ENCODE measurements at regions not wholly inside any gene's neighbourhood (a gene's known extent, or its start where the extent isn't known, plus 50 kb on each side); places are given as distances from the start of the nearest gene placed in this dataset.
A peak's percentile ranks its signal among the peaks of the same experiment; 100 is the strongest.

DNA sequence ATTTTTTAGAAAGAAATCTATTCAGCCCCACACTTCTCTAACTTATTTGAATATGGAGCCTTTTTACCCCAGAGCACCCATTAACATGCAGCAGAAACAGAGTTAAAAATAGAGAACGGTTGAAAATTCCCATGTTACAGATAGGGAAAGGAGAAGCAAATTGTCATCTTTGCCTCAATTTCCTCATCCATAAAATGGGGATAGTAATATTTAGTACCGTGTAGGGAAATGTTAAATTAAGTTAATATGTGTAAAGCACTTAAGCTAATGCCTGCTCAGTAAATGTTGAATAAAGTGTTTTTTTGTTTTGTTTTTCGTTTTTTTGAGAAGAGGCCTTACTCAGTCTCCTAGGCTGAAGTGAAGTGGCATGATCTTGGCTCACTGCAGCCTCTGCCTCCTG lies 50.3 kb downstream of the NAV1 start:
- DNase-seq, result no peak

DNA sequence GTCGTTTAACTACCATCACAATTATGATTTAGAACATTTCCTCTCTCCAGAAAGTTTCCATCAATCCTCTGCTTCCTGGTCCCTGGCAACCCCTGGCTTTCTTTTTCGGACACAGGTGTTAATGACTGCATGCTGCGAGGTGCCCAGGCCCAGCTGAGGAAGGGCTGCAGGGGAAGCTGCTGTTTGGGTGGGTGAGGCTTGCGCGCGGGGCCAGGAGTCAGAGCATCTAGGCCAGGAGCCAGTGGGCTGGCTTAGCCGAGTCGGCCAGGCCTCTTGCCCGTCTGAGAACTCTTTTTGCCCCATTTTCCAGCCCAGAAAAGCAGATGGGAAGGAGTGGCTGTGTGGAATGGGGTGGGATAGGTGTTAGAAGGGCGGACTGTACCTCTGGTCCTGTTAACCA lies 51.5 kb downstream of the NAV1 start:
- no peak for DNase-seq

DNA sequence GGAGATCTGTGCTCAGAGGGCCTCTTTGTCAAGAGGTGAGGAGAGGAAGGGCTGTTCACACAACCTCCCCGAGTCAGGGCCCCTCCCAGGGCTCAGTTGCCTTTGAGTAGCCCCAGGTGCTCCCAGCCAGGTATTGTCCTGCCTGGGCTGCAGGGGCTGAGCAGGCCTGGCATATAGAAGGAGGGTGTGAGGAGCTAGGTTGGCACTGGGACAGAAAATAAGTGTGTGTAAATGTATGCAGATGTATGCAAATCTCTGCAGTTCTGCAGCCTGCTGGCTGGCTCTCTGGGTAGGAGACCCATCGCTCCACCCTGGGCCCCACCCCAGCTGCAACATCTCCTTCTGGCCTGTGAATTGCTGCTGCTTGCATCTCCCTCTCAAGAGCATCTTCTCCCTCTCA lies 52.4 kb downstream of the NAV1 start:
- no peak for DNase-seq

DNA sequence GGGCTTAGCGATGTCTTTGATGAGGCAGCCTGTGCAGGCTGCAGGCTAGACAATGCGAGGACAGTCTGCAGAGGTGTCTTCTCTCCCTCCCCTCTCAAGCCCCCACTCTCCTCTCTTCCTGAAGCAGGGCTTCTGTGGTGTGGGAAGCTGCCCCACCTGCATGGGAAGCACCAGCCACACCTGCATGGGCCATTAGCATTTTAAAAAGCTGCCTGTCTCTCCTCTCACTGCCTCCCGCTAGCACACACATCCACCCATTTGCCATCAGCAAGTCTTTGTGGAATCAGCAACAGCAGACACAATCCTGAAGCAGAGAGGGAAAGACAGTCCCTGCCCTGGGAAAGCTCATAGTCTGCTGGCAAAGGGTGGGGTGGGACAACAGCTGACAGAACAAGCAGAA lies 53.1 kb downstream of the NAV1 start:
- DNase-seq, result no peak

DNA sequence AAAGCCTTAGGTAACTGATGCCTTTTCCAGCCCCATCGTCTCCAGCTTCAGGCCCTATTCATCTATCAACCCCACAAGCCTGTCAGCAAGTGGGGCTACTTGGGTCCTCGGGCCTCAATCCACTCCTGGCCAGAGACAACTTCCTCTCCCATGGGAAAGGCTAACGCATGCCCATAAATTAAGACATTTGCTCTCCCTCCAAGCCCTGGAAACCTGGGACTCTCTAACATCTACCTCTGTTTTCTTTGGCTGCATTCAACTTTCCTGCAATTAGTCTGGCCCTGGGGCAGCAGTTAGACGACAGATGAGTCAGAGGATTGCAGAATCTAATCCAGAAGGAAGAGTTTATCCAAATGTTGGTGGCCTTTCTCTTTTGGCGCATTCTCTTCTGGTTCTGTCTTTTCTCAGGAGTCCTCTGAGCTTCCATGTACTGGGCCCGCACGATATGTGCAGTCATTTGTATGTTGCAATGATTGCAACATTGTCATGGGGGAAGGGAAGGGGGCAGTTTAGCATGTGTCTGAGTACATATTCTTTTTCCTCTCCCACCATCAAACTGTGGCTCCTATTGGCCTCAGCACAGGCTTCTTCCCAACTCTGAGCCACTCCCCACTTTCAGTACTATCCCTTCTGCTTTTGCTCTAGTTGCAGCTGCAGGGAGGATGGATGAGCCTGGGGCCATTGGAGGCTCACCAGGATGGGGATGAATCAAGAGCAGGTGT lies 54.4 kb downstream of the NAV1 start:
- DNase-seq, result peak; percentile 96

DNA sequence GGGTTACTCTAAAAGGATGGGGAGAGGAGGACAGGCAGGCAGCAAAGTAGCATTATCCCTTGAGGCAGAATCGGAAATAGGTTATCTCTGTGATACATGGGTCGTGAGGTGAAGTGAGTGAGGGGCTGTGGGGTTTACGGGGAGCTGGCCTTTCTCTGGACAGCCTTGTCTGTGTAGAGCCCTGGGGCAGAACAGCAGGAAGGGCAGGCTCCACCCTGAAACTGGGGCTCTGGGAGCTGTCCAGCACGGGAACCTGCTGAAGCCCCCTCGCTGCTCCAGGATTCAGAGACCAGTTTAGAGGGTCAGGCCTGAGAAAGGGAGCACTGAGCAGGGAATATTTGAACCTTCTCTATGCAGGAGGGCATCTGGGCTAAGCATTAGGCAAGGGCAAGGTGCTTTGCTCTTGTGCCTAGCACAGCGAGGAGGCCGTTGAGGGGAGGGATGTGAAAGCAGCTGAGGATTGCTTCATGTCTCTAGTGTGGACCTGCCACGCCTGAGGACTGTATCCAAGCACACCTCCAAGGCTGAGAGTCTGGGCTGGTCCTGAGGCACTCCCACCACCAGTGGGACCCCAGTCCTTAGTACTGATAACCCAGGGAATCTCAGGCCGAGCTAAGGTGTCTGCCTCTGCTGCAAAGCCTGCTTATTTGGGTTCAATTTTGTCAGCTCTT lies 55.8 kb downstream of the NAV1 start:
- DNase-seq, result peak; percentile 26

DNA sequence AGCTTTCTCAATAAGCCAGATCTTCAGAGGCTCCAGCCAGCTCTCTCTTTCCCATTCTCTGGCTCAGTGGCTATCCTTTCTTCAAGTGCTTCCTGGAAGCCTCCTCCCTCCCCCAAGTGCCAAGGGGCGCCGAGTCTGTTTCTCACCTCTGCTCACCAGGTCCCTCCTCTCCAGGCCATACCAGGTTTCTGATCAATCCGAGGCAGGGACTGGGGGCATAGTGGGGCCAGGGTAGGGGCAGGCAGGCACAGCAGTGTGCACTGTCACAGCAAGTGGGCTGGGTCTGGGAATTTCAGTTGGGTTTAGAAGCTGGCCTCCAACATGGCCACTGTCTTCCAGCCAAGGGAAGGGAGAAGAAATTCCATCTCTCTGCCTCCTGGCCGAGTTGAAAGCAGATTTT lies 56.5 kb downstream of the NAV1 start:
- no peak for DNase-seq

DNA sequence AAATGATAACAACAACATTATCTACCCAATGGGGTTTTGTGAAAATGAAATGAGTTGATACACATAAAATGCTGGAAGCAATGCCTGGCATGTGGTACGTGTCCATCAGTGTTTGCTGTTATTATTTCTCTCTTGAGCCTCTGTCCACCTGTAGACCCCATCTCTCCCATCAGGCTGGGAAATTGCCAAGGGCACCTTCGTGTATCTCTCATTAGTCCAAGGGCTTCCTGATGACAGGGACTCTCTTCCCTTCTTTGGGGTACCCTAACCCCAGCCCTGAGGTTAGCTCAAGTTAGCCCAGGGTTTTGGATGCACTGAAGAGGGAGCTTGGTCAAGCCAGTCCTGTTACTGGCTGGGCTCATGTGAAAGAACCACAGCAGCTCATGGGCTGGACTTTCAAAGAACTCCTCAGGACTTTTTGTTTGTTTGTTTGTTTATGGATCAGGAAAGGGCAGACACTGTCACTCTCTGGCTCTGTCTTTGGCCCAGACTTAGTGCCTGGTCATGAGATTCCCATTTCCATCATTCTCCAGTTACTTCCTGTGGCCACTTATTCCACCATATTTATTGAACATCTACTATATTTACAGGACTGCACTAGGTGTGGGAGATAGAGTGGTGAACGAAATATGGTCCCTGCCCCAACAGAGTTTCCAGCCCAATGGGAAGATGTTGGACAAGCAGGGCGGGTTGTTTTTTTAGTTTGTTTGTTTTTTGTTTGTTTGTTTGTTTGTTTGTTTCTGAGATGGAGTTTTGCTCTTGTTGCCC lies 57.4 kb downstream of the NAV1 start:
- DNase-seq, result no peak

DNA sequence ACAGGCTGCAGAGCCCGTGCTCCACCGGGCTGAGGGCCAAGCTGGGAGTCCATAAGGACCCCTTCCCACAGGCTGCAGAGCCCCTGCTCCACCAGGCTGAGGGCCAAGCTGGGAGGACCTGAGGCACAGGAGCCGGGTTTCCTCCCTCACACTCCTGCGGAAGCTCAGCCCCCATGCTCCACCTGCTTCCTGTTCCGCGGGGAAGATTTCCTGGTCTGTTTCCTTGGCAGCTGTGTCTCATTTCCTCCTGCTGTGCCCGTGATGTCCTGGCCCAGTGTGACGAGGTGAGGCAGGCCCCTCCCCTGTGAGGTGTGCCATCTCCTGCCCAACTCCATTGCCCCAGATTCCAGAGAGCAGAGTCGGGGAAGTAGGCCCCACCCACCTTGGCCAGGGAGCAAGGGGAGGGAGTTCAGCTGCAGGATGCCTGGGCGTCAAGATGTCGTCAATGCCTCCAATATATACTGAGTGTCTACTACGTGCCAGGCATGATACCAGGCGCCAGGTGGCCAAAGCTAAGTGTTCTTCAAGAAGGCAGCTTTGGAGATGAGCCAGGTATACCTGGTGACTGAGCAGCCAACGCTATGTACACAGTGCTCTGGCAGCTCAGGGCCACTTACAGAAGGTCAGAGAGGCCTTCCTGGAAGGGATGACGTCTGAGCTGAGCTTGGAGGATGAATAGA lies 58.8 kb downstream of the NAV1 start:
- no peak for DNase-seq

DNA sequence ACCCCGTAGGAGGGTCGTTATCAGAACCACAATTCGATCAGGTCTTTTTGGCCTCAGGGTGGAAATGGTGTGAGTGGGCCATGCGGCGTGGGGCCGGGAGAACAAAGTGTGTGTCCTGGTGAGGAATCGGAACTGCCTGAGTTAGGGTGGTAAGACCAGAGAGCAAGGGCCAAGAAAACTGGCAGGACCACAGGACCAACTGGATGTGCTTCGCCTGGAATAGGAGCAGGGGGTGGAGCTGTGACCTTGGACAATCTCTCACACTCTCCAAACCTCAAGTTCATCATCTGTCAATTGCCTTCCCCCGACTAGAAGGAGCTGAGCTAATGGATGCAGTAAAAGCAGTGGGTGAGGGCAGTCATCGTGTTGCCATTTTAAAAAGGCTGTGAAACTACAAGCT lies 59.5 kb downstream of the NAV1 start:
- DNase-seq, result no peak

DNA sequence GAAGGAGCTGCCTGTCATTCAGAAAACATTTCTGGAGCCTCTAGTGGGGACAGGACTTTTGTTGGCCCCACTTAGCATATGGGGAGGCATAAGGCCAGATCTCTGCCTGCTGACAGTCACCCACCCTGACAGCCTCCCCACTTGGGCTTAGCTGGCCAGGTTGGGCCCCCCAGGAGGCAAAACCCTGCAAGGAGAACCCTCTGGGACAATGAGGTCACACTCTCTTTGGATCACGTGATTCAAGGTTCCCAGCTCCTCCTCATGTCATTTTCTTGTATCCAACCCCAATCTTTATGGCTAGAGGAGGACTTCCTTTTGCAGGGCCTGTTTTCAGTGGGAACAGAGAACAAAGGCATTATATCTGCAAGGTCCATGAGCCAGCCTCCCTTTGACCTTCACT lies 60.0 kb downstream of the NAV1 start:
- DNase-seq, result no peak

DNA sequence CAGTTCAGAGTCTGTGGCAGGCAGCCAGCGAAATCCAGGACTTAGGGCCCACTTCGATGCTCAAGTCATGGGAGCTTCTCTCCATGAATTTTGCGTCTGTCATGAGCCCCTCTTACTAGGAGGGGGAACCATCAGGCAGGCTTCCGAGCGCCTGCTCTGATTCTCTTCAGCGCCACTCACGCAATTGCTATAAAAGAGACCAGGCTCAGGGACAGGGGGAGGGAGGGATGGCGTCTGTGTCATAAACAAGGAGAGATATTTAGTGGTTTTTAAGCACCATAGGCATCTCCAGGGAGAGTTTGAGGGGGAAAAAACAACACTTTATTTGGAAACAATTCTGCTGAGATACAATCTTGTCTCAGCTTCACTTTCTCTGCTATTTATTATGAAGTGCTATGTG lies 60.6 kb downstream of the NAV1 start:
- DNase-seq, result no peak

DNA sequence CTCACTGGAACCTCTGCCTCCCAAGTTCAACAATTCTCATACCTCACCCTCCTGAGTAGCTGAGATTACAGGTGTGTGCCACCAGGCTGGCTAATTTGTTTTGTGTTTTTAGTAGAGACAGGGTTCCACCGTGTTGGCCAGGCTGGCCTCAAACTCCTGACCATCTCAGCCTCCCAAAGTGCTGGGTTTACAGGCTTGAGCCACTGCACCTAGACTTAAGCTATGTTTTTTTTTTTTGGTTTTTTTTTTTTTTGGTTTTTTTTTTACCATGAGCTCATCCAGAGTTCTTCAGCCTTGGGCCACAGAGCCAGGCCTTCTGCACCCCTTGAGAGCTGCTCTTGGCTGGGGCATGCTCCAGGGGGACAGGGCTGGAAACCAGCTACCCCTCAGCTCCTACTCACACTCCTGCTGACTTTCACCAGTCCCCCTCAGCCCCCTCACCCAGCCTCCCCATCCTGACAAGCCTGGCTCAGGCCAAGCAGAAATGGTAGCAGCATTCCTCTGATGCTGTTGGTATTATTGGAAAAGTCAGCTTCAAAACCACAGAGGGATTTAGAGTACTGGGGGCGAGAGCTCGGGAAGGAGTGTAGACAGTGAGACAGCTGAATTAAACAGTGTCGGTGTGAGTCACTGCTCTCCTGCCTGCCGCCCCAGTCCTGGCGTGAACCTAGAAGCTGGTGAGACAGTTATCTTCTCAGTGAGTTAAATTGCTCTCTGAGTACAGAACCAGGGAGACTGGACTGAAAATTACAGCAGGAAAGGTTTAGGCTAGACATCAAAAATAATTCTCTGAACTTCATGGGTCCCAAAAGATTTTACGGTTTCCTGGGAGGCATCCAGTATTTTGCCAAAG lies 63.7 kb downstream of the NAV1 start:
- no peak for DNase-seq

DNA sequence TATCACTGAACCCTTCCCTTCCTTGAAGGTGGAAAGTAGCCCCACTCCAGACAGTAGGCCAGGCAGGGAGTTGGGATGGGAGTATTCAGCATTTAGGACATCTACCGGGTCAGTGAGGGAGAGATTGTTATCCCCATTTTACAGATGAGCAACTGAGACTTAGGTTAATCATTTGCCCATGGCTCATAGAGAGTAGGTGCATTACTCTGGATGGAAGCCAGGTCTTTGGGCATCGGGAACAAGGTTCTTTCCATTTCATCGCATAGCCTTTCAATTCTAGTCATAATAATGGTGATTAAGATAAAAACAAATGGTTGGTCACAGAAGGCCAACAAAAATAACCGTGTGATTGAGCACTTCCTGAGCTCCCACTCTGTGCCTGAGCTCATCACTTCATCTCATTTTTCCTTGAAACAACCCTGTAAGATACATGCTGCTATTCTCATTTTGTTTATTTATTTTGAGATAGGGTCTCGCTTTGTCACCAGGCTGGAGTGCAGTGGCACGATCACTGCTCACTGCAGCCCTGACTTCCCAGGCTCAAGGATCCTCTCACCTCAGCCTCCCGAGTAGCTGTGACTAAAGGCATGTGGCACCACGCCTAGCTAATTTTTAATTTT lies 64.8 kb downstream of the NAV1 start:
- DNase-seq, result no peak

DNA sequence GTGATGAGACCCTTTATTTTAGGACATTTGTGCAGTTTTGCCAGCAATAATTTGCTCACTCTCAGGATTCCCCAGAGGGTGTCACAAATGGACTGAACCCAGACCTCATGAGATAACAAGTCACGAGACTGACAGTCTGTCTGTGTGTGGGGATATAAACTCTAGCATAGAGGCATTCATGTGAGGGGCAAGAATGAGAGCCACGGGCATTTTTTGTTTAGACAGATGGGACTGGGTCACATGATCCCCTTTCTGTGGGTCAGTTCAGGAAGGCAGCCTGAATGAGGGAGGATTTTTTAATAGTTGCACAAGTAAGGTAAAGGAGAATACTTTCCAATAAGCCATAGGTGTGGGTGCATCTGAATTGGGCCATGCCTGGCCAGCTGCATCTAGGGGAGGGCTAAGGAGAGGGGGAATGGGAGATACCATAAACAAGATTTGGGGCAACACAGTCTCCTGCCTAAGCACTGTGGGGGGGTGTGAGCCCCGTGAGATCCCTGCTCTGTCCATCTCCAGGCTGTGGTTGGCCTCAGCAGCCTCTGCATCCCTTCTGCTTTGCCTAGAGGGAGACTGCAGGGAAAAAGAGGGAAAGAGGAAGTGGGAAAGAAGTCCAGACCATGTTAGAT lies 66.6 kb downstream of the NAV1 start:
- no peak for DNase-seq

DNA sequence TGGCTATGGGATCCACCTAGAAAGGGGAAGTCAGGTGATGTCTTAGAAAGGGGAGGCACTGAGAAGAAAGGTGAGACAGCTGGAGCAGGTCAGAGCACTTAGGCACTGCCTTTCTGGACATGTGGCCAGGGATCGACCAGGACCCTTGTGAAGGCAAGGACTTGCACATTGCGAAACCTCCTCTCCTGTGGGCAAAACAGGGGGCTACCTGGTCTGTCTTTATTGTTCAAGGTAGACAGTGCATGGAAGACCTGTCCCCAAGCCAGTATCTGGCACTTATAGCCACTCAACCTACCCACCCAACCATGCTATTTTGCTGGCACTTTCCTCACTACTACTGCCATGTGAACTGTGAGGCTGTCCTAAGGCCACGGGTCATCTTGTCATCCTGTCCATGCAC lies 67.2 kb downstream of the NAV1 start:
- no peak for DNase-seq

DNA sequence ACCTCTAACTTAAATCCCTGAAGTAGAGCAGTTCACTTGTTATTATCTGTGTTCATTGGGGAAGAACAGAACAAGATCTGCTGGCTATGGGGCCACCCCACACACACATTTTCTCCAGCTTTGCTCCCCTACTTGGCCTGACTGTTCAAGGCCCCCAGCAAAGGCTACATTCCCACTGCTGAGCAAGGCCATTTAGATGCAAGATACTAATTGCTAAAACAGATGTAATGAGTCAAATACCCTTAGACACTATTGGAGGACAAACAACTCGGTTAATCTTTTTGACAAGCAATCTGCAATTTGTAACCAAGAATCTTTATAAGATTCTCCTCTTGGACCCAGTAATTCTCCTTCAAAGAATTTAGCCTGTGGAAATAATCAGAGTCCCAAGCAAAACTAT lies 67.7 kb downstream of the NAV1 start:
- no peak for DNase-seq

DNA sequence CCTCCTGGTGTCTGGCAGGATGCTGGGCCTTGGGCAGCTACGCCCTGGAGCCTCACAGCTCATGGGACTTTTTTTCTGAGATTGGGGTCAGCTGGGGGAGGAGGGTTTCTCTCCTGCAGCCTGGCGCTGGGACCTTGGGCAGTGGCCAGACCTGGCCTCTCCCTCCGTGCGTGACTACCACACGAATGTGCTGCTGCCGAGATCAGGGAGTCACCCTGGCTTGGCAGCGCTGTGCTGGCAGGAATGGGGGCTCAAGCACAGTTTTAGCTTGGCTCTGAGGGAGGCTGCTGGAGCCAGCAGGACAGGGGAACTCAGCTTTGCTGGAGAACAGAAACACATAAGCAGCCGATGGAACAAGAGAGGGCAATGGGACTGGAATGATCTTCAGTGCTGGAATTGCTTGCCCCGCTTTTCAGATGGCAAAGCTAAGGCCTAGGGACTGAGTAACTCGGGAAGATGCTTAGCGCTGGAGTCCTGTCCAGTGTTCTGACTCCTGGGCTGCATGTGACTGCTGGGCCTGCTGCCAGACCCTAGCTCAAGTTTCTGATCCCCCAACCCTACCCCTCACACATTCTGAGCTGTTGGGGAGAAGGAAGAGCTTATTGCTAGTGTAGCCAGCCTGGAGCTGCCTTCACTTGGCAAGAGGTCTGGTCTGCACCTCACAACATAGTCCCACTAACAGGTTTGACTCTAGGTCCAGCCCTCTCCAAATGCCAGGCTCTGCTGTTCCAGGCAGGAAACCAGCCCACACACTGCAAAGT lies 69.9 kb downstream of the NAV1 start:
- DNase-seq, result no peak

DNA sequence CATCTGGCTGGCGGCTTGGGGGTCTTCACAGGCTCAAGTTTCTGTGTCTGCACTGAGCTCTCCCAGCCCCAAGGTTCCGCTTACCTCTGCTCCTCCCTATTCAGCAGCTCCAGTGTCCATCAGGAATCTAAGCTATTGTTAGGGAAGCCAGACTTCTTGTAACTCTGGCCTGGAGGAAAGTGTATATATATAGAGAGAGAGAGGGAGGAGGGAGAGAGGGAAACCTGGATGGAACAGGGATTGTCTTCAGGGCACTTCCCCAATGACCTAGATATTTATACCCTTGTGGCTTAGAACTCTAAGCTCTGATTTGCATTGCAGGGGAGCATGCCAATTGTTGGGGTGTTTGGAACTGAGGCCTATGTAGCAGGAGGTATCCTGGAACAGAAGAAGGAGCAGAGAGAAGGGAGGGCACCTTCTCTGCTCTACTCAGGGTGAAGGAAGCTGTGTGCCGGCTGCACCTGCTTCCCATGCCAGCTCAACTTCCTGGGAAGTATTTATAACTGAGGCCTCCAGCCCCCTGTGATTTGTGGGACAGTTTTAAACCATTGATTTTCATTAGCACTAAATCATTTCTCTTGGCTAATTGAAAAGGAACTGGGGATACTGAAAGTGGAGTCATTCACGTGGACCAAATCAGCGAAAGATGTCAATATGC lies 70.9 kb downstream of the NAV1 start:
- DNase-seq, result no peak

DNA sequence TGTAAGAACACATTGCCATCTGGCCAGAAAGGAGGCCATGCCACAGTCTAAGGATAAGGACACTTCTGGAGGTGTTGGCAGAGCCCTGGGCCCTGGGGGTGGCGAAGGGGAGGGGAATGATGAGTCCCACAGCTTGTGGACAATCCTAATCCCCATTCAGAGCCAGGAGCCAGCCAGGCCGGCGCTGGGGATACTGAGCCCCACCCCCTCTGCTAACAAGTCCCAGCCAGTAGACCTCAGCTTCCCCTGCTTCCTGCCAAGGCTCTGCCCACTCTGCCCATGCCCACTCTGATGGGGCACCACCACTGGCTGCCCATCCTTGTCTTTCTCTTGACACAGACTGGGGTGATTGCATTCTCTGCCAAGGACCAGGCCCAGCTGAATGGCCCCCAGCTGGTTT lies 71.9 kb downstream of the NAV1 start:
- DNase-seq, result no peak
